Nephron progenitor cell (in vitro differentiated cells): ENCODE measurements at regions not wholly inside any gene's neighbourhood (a gene's known extent, or its start where the extent isn't known, plus 50 kb on each side); places are given as distances from the start of the nearest gene placed in this dataset.

Experiments used
- DNase-seq: peaks from one replicate; pipeline ENCODE4 v3.0.0; 2021
- H3K27ac Mint-ChIP-seq: 2 replicates; pipeline ENCODE4 v1.8.0; 2021; ENCODE audit warnings: mild to moderate bottlenecking, moderate library complexity, mixed read lengths
- H3K27me3 Mint-ChIP-seq: 2 replicates; pipeline ENCODE4 v1.8.0; 2021; ENCODE audit warnings: mild to moderate bottlenecking, low read depth, mixed read lengths; ENCODE audit not compliant: poor library complexity
- H3K36me3 Mint-ChIP-seq: 2 replicates; pipeline ENCODE4 v1.8.0; 2021; ENCODE audit warnings: low read depth, mixed read lengths
- H3K4me1 Mint-ChIP-seq: 2 replicates; pipeline ENCODE4 v1.8.0; 2021; ENCODE audit warnings: mixed read lengths
- H3K4me3 Mint-ChIP-seq: 2 replicates; pipeline ENCODE4 v1.8.0; 2021; ENCODE audit warnings: mild to moderate bottlenecking, moderate library complexity, mixed read lengths
- H3K9me3 Mint-ChIP-seq: 2 replicates; pipeline ENCODE4 v1.8.0; 2021; ENCODE audit warnings: mild to moderate bottlenecking, moderate library complexity, mixed read lengths
- CTCF ChIP-seq: fragments of 200-600 bp; sonication (generic); IDR thresholded peaks from 2 replicates; pipeline ENCODE4 v1.5.0; 2021; ENCODE audit warnings: antibody characterized with exemption

GRCh38 chr9:18056993-18057369 lies 417.0 kb upstream of the ADAMTSL1 start:
- H3K36me3 Mint-ChIP-seq, result no peaks in the 10 kb centered on the region
- H3K27ac Mint-ChIP-seq, result no peak overlapping the region
- H3K4me3 Mint-ChIP-seq, result no peak overlapping the region
- TF ChIP-seq CTCF, result no peak
- DNase-seq, result no peak
- no peaks in the 10 kb centered on the region for H3K9me3 Mint-ChIP-seq
- H3K27me3 Mint-ChIP-seq, result no peaks in the 10 kb centered on the region
- peaks cover 10% of the 10 kb centered on the region for H3K4me1 Mint-ChIP-seq

- DNase-seq, result no peak
- Mint-ChIP-seq H3K36me3 (no peaks in the 10 kb centered on the region), H3K27me3 (no peaks in the 10 kb centered on the region), H3K4me1 (peaks cover 12% of the 10 kb centered on the region), H3K9me3 (no peaks in the 10 kb centered on the region), H3K4me3 (no peak overlapping the region), H3K27ac (no peak overlapping the region)
- no peak for TF ChIP-seq CTCF
Measured at GRCh38 chr9:18058564-18059442, 415.1 kb upstream of the ADAMTSL1 start.

- TF ChIP-seq CTCF, result no peak
- no peaks in the 10 kb centered on the region for H3K27me3 Mint-ChIP-seq
- H3K36me3 Mint-ChIP-seq, result no peaks in the 10 kb centered on the region
- DNase-seq, result no peak
- H3K27ac Mint-ChIP-seq, result no peak overlapping the region
- no peak overlapping the region for H3K4me3 Mint-ChIP-seq
- peaks cover 19% of the 10 kb centered on the region for H3K4me1 Mint-ChIP-seq
- H3K9me3 Mint-ChIP-seq, result no peaks in the 10 kb centered on the region
Measured at GRCh38 chr9:18059447-18059846, 414.5 kb upstream of the ADAMTSL1 start.

DNA sequence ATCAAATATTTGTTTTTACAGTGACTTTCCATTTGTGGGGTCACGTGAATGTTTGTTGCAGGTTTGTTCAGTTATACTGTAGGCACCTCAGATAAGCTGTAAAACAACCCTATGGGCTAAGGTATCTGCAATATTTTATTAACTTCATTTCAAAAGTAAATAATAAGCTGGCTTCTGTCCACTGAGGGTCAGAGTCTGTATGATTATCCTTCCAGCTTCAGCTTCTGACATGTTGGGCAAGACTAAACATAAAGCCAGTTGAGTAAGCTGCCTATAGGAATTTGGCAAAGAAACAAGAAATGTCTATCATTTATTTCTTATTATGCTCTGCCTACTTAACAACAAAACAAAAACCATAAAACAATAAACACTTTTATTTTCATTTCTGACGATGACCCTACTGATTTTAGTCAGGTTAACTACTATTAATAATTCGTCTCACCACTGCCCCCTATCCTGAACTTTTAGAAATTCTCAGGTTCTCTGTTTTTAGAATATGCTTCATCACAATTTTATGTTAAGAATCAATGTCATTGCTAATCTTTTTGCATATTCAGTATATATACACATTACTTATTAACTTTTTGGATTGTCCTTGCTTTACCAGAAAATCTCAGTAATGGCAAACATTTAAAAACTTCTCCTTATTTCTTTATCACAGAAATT lies 413.6 kb upstream of the ADAMTSL1 start:
- H3K4me1 Mint-ChIP-seq, result peaks cover 24% of the 10 kb centered on the region
- no peaks in the 10 kb centered on the region for H3K27me3 Mint-ChIP-seq
- no peak for TF ChIP-seq CTCF
- no peak overlapping the region for H3K27ac Mint-ChIP-seq
- H3K9me3 Mint-ChIP-seq, result no peaks in the 10 kb centered on the region
- DNase-seq, result no peak
- H3K4me3 Mint-ChIP-seq, result no peak overlapping the region
- no peaks in the 10 kb centered on the region for H3K36me3 Mint-ChIP-seq

- no peak for TF ChIP-seq CTCF
- no peaks in the 10 kb centered on the region for H3K27me3 Mint-ChIP-seq
- H3K4me1 Mint-ChIP-seq, result peaks cover 21% of the 10 kb centered on the region
- no peak overlapping the region for H3K27ac Mint-ChIP-seq
- no peaks in the 10 kb centered on the region for H3K36me3 Mint-ChIP-seq
- no peaks in the 10 kb centered on the region for H3K9me3 Mint-ChIP-seq
- no peak overlapping the region for H3K4me3 Mint-ChIP-seq
- DNase-seq, result no peak
Measured at GRCh38 chr9:18061332-18061731, 412.6 kb upstream of the ADAMTSL1 start.

GRCh38 chr9:18061856-18062255 lies 412.1 kb upstream of the ADAMTSL1 start:
- DNase-seq, result no peak
- no peak for TF ChIP-seq CTCF
- no peak overlapping the region for H3K4me3 Mint-ChIP-seq
- H3K36me3 Mint-ChIP-seq, result no peaks in the 10 kb centered on the region
- no peaks in the 10 kb centered on the region for H3K27me3 Mint-ChIP-seq
- H3K27ac Mint-ChIP-seq, result no peak overlapping the region
- peaks cover 16% of the 10 kb centered on the region for H3K4me1 Mint-ChIP-seq
- no peaks in the 10 kb centered on the region for H3K9me3 Mint-ChIP-seq
